SH-SY5Y (cell line): ENCODE measurements at regions not wholly inside any gene's neighbourhood (a gene's known extent, or its start where the extent isn't known, plus 50 kb on each side); places are given as distances from the start of the nearest gene placed in this dataset.

Source experiments
- GATA2 ChIP-seq: IDR thresholded peaks from 2 replicates; pipeline ENCODE4 v1.6.1; 2011; ENCODE audit warnings: mild to moderate bottlenecking, low read depth, low read length
- GATA3 ChIP-seq: IDR thresholded peaks from 2 replicates; pipeline ENCODE4 v1.6.1; 2011; ENCODE audit warnings: low read depth, mild to moderate bottlenecking, low read length, moderate library complexity

- TF ChIP-seq GATA2 (no peak), GATA3 (no peak)
Observed at GRCh38 chr10:42883993-42884983, 101.7 kb downstream of the BMS1 start.

- TF ChIP-seq GATA3 (no peak), GATA2 (no peak)
Observed at GRCh38 chr10:42885491-42886270, 103.1 kb downstream of the BMS1 start.

- no peak for TF ChIP-seq GATA3
- no peak for TF ChIP-seq GATA2
Observed at GRCh38 chr10:42887734-42888503, 105.3 kb downstream of the BMS1 start.

- TF ChIP-seq GATA3 (no peak), GATA2 (no peak)
Observed at GRCh38 chr10:42888504-42889095, 106.0 kb downstream of the BMS1 start.

- TF ChIP-seq GATA3 (no peak), GATA2 (no peak)
Observed at GRCh38 chr10:42896735-42897134, 114.1 kb downstream of the BMS1 start.

GRCh38 chr10:42898037-42898960, 115.7 kb downstream of the BMS1 start:
- no peak for TF ChIP-seq GATA3
- no peak for TF ChIP-seq GATA2

- TF ChIP-seq GATA3 (no peak), GATA2 (no peak)
Observed at GRCh38 chr10:42899036-42899435, 116.4 kb downstream of the BMS1 start.

GRCh38 chr10:42911359-42911758, 128.8 kb downstream of the BMS1 start:
- TF ChIP-seq GATA2, result no peak
- no peak for TF ChIP-seq GATA3

GRCh38 chr10:42916974-42917373, 134.4 kb downstream of the BMS1 start:
- no peak for TF ChIP-seq GATA3
- TF ChIP-seq GATA2, result no peak

GRCh38 chr10:42917821-42918220, 135.2 kb downstream of the BMS1 start:
- TF ChIP-seq GATA2 (no peak), GATA3 (no peak)

- TF ChIP-seq GATA3 (no peak), GATA2 (no peak)
Observed at GRCh38 chr10:42921951-42922350, 139.4 kb downstream of the BMS1 start.

GRCh38 chr10:42924484-42924883, 141.9 kb downstream of the BMS1 start:
- TF ChIP-seq GATA2 (no peak), GATA3 (no peak)
